GM13977 (cell line): ENCODE measurements at regions not wholly inside any gene's neighbourhood (a gene's known extent, or its start where the extent isn't known, plus 50 kb on each side); places are given as distances from the start of the nearest gene placed in this dataset.

Experiments used
- DNase-seq: peaks from one replicate; pipeline ENCODE4 v3.0.0; 2012; ENCODE audit warnings: low spot score
- CTCF ChIP-seq: IDR thresholded peaks from 2 replicates; pipeline ENCODE4 v1.5.1; 2012; ENCODE audit warnings: mild to moderate bottlenecking, control low read depth; ENCODE audit not compliant: insufficient read depth; ENCODE audit errors: extremely low read depth, missing control alignments
- in situ Hi-C: fragments of 300-500 bp; cut with MboI; formaldehyde crosslinking; loops from one replicate; pipeline ENCODE4 v1.12.0; 2022; ENCODE audit warnings: low sequenced_read_pairs, low pct_unique_long_range_greater_than_20kb, mixed read lengths, inconsistent platforms; ENCODE audit not compliant: unreplicated experiment

- no peak for TF ChIP-seq CTCF
- in situ Hi-C loops: no loop called here
- no peak for DNase-seq
These were observed 101.3 kb downstream of the INHBB start for GRCh38 chr2:120447127-120447785.

GRCh38 chr2:120448436-120448835, 102.5 kb downstream of the INHBB start:
- in situ Hi-C loops: no loop called here
- no peak for TF ChIP-seq CTCF

GRCh38 chr2:120448961-120449810, 103.2 kb downstream of the INHBB start:
- DNase-seq: no peak
- TF ChIP-seq CTCF: no peak
- in situ Hi-C loops: no loop called here

More at GRCh38 chr2:120448436-120448835, 102.5 kb downstream of the INHBB start:
- DNase-seq: no peak

- no peak for TF ChIP-seq CTCF
- in situ Hi-C loops: no loop called here
- no peak for DNase-seq
These were observed 104.4 kb downstream of the INHBB start for GRCh38 chr2:120450196-120450820.

GRCh38 chr2:120451334-120451733, 105.4 kb downstream of the INHBB start:
- in situ Hi-C loops: no loop called here
- no peak for TF ChIP-seq CTCF
- DNase-seq: no peak

- in situ Hi-C loops: no loop called here
- no peak for TF ChIP-seq CTCF
- DNase-seq: no peak
These were observed 106.2 kb downstream of the INHBB start for GRCh38 chr2:120452131-120452530.
